K562 (cell line): ENCODE measurements at regions not wholly inside any gene's neighbourhood (a gene's known extent, or its start where the extent isn't known, plus 50 kb on each side); places are given as distances from the start of the nearest gene placed in this dataset.

Source experiments
- ATAC-seq: fragments of 200-7000 bp; cut with Tn5 transposase; 3 replicates; pipeline ENCODE4 v1.9.1; 2020; ENCODE audit warnings: moderate library complexity
- BruUV-seq: library from RNA; stranded (reverse); fragments of 400-500 nt; replicated peaks from 2 replicates; lab custom pipeline; 2021; lab: Mats Ljungman, UMichigan
- CTCF ChIA-PET: fragments of 300-600 bp; formaldehyde crosslinking; extraction: SDS; loops from one replicate; lab custom pipeline; 2021; ENCODE audit warnings: low intra/inter-chr PET ratio; lab: Yijun Ruan, JAX
- POLR2A ChIA-PET: fragments of 300-600, 350-650 bp; sonication (Branson Sonifier 250); formaldehyde crosslinking; extraction: SDS; loops from one replicate; lab custom pipeline; 2021; ENCODE audit warnings: antibody characterized with exemption, inconsistent platforms; lab: Yijun Ruan, JAX
- DNase-seq, 4 experiments: peaks; one replicate each; pipeline versions ENCODE4 v3.0.0 to v3.0.0-alpha.2; 2011 to 2018; ENCODE audit warnings: low spot score in 3 of 4, mixed read lengths in 3 of 4; ENCODE audit errors: extremely low read depth in 1 of 4
- FAIRE-seq: peaks from 2 replicates; lab custom pipeline; 2011; peaks lifted over from hg19 to GRCh38; lab: Jason Lieb, UNC
- H2AFZ ChIP-seq: 2 replicates; pipeline ENCODE4 v1.6.0; 2011; ENCODE audit warnings: low read depth, low read length, control low read depth, inconsistent platforms
- H3K27ac ChIP-seq: fragments of 200-600 bp; 3 replicates; pipeline ENCODE4 v1.8.0; 2011; ENCODE audit warnings: low read depth, mild to moderate bottlenecking, control low read depth, inconsistent platforms, low read length, moderate library complexity, mixed read lengths; ENCODE audit errors: extremely low read depth
- H3K27me3 ChIP-seq, 2 experiments: fragments of 300-600 bp in 1 of 2; 2 replicates in 1 of 2; 3 replicates in 1 of 2; pipeline versions ENCODE4 v1.6.0 to v1.8.0; 2011; ENCODE audit warnings: inconsistent platforms in 2 of 2, low read length in 2 of 2, mild to moderate bottlenecking in 1 of 2, mixed read lengths in 1 of 2, moderate library complexity in 1 of 2; ENCODE audit not compliant: control insufficient read depth in 2 of 2, insufficient read depth in 2 of 2
- H3K36me3 ChIP-seq: fragments of 300-600 bp; 3 replicates; pipeline ENCODE4 v1.8.0; 2011; ENCODE audit warnings: mild to moderate bottlenecking, low read length, inconsistent platforms; ENCODE audit not compliant: control insufficient read depth, insufficient read depth
- H3K4me1 ChIP-seq, 2 experiments: fragments of 200-600 bp in 1 of 2; replicated peaks in 1 of 2; 2 replicates in 1 of 2; 3 replicates in 1 of 2; pipeline versions ENCODE4 v1.5.1 to v1.8.0; 2011; ENCODE audit warnings: inconsistent platforms in 2 of 2, low read length in 2 of 2, mild to moderate bottlenecking in 1 of 2, mixed read lengths in 1 of 2, moderate library complexity in 1 of 2; ENCODE audit not compliant: control insufficient read depth in 2 of 2, insufficient read depth in 2 of 2
- H3K4me2 ChIP-seq: 2 replicates; pipeline ENCODE4 v1.6.1; 2011; ENCODE audit warnings: low read length, control low read depth, inconsistent platforms, mixed read lengths; ENCODE audit not compliant: insufficient read depth
- H3K4me3 ChIP-seq: fragments of 200-600 bp; sonication (generic), shearing (Covaris generic); 2 replicates; pipeline ENCODE4 v1.5.1; 2016; ENCODE audit warnings: control low read depth, inconsistent platforms
- H3K79me2 ChIP-seq: fragments of 200-600 bp; 3 replicates; pipeline ENCODE4 v1.8.0; 2011; ENCODE audit warnings: low read length, inconsistent platforms; ENCODE audit not compliant: control insufficient read depth, insufficient read depth
- H3K9ac ChIP-seq, 2 experiments: 2 replicates each; pipeline versions ENCODE4 v1.6.0 to v1.6.1; 2011; ENCODE audit warnings: low read depth in 2 of 2, low read length in 2 of 2, control low read depth in 1 of 2, inconsistent platforms in 1 of 2, mild to moderate bottlenecking in 1 of 2, mixed read lengths in 1 of 2; ENCODE audit not compliant: insufficient read depth in 1 of 2
- H3K9me1 ChIP-seq: one replicate; pipeline ENCODE4 v1.6.0; 2011; ENCODE audit warnings: inconsistent platforms, mild to moderate bottlenecking, low read length, moderate library complexity; ENCODE audit not compliant: control insufficient read depth, insufficient read depth
- H3K9me3 ChIP-seq: replicated peaks from 2 replicates; pipeline ENCODE4 v1.5.1; 2011; ENCODE audit warnings: low read depth, low read length, inconsistent platforms; ENCODE audit not compliant: control insufficient read depth, insufficient read depth
- H4K20me1 ChIP-seq: replicated peaks from 2 replicates; pipeline ENCODE4 v1.6.1; 2011; ENCODE audit warnings: low read length, inconsistent platforms, mixed read lengths; ENCODE audit not compliant: control insufficient read depth, insufficient read depth
- ATF4 ChIP-seq: fragments of 450-650 bp; formaldehyde crosslinking; IDR thresholded peaks from 2 replicates; pipeline ENCODE4 v1.4.0; 2022; ENCODE audit warnings: mild to moderate bottlenecking, moderate library complexity
- SNAPC5 ChIP-seq: fragments of 250-450 bp; sonication (Bioruptor Pico); IDR thresholded peaks from 2 replicates; pipeline ENCODE4 v1.8.0; 2021; ENCODE audit warnings: moderate library complexity, mild to moderate bottlenecking, inconsistent platforms
- ZBTB43 ChIP-seq: sonication (generic); formaldehyde crosslinking; IDR thresholded peaks from 2 replicates; pipeline ENCODE4 v1.8.0; 2023; ENCODE audit warnings: mild to moderate bottlenecking, missing genetic modification reagents
- ZNF197 ChIP-seq: fragments of 200-800 bp; sonication (Bioruptor generic); IDR thresholded peaks from 2 replicates; pipeline ENCODE4 v1.6.1; 2016; ENCODE audit warnings: low read depth, missing genetic modification characterization, missing compliant biosample characterization
- WGBS: fragments of 100-300 bp; shearing (Covaris generic); methylation state at CpG from one replicate; pipeline ENCODE4 v1.1.6; 2016; ENCODE audit warnings: low coverage, mixed read lengths; ENCODE audit not compliant: insufficient coverage; ENCODE audit errors: missing lambda C conversion rate; 5-methylcytosine and 5-hydroxymethylcytosine counted together
- in situ Hi-C: fragments of 300-500 bp; cut with MboI; formaldehyde crosslinking; loops from 4 replicates; pipeline ENCODE4 v1.15.0; 2018; ENCODE audit warnings: inconsistent platforms, mixed read lengths
- intact Hi-C: fragments of 100-400 bp; cut with micrococcal nuclease; formaldehyde crosslinking; loops from 2 replicates; pipeline ENCODE4 v1.14.2; 2022

- 0% methylated on average over 4 of the region's 4 CpGs for WGBS
- intact Hi-C loops (no loop called here), in situ Hi-C loops (no loop called here)
- FAIRE-seq (no peak), ATAC-seq (no peak), DNase-seq (no peak)
- POLR2A ChIA-PET: no interaction called here
- H3K9me3 ChIP-seq: no peaks in the 10 kb centered on the region
- H3K27me3 ChIP-seq: no peaks in the 10 kb centered on the region
- H3K27ac ChIP-seq: no peak overlapping the region
- no peak overlapping the region for H2AFZ ChIP-seq
- no peaks in the 10 kb centered on the region for H3K36me3 ChIP-seq
- H3K79me2 ChIP-seq: no peaks in the 10 kb centered on the region
- TF ChIP-seq ATF4 (CRISPR knock-in tag) (no peak), SNAPC5 (no peak), ZNF197 (CRISPR knock-in tag) (no peak), ZBTB43 (CRISPR knock-in tag) (no peak)
- no peaks in the 10 kb centered on the region for H3K9me1 ChIP-seq
- no peak overlapping the region for H3K4me2 ChIP-seq
- H3K4me3 ChIP-seq: no peak overlapping the region
- H3K9ac ChIP-seq: no peak overlapping the region
- no peaks in the 10 kb centered on the region for H3K4me1 ChIP-seq
- no peaks in the 10 kb centered on the region for H4K20me1 ChIP-seq
- CTCF ChIA-PET: no interaction called here
- BruUV-seq: no TSS peak
Observed at GRCh38 chr12:29990971-29991370, 207.2 kb upstream of the TMTC1 start.
